CD4-positive, alpha-beta T cell treated with Interleukin-21 for 1 hour (primary cell): ENCODE measurements at regions not wholly inside any gene's neighbourhood (a gene's known extent, or its start where the extent isn't known, plus 50 kb on each side); places are given as distances from the start of the nearest gene placed in this dataset.
"Not testable (repeated sequence)": the region's sequence is repeated elsewhere in the genome, so short reads cannot be mapped to it uniquely, and the experiment has no call there.

Experiments used
- DNase-seq: peaks from one replicate; pipeline ENCODE4 v3.0.0-alpha.2; 2020

DNA sequence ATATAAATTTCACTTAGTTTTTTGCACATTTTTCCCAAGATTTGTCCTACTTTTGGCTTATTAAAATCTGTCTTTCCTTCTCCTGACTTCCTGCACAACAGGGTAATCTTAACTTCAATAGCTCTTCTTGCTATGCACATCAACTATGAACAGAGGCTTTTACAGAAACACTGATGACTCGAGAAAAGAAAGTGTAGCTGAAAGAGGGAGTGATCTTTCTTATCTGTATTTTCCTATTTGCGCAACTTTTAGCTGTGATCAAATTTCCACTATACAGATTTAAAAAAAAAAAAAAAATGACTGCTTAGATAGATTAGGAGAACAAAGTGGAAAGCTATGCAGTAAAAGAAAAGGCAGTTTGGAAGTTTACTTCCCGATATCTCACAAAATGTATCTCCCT, 406.9 kb downstream of the LIG4 start:
- no peak for DNase-seq

DNA sequence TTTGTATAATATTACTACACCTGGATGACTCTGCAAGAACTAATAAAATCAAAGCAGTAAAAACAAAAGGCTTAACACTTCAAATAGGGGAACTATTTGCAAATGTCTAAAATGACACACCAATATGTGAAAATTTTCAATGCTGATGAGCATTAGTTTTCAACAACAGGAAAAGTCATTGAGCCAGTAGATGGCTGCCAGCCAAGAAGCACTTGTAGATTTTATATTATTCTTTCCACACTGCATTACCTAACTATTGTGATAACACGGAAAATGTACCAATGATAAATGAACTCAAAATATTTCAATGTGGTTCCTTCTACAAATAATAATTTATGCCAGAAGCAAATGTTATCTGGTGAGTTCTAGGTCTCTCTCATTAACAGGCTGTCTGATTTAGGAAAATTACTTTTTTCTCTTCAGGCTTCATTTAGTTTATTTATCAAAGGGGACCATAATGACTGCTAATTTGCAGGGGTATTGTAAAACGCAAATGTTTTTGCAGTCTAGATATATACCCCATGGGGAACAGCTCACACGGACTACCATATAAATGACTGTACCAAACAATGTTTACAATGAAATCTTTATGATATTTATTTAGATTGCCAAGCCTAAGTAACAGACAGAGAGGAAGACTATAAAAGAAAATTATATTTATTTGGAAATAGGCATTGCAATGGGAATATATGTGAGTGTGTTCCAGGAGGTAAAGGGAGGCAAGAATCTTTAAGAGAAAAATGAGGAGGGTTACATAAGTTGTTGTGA, 407.8 kb downstream of the LIG4 start:
- DNase-seq, result no peak

DNA sequence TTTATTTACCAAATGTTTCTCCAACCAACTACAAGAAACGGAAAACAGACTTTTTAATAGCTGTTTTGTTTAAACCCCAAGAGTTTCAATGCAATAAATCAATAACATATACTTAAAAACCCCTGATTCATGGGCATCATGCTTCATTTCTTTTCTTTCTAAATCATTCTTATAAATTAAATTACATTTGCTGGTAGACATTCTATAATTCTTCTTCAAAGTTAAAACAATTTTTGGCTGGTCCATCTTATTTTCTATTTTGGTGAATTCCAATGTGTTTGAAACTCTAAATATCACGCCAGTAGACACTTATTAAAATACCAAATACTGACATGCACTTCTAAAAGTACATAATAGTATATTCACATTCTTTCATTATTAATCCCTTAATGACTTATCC, 408.6 kb downstream of the LIG4 start:
- no peak for DNase-seq

DNA sequence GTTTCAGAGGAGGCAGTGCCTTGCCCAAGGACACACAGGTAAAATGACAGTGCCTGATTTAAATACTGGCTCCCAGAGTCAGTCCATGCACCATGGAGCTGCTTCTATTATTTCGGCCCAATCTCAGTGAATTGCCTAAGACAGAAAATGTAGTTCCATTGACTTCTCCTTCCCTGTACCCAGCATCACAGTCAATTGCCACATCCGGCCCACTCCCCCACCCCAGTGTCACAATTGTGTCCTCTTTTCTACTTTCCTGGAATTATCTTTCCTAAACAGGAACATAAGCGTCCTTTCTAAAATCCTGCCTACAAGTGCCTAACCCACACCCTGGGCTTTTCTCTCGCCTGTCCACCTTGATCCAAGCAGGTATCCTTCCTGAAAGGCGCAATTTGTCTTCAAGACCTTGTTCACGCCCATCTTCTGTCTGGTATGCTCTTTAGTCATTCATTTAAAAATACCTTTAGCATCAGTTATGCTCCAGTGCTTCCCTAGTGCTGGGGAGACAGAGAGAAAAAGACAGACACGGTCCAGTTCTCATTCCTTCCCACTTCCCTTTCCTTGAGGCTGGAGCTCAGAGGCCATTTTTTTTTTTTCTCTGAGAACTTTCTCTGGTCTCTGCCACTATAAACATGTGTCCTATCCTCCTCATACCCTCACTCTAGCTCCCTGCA, 411.4 kb downstream of the LIG4 start:
- DNase-seq, result no peak

DNA sequence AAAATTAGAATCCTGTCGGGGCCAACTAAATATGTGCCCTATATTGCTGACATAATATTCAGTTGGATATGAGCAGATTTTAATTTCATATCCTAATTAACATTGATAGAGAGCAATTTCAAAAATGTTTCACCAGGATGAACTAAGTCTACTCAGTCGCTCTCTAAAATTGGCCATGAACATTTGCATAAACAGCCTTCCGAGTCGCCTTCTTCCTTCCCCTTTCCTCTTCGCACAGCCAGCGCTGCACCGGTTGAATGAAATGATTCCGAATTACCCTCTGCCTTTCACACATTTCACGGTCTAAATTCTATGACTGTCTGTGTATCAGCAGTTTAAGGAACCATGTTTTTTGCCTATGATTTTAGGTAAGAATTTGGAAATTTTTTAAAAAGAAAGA, 413.7 kb downstream of the LIG4 start:
- no peak for DNase-seq

DNA sequence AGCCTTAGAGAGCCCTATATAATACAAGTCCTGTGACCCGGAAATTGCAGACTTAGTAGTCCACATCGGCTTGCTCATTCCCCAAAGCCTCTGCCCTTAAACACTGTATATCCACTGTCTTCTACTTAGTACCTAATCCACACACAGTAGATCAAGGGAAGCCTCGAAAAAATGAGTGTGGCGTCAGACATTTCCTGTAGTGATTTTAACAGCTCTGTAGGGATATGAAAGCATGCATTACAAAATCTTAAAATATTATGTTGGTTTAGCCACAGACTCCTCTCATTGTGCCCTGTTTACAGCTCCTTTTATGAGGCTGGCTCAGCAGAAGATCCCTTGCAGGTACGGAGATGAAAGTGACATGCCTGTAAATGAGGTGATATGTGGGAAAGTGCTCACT, 416.3 kb downstream of the LIG4 start:
- no peak for DNase-seq

DNA sequence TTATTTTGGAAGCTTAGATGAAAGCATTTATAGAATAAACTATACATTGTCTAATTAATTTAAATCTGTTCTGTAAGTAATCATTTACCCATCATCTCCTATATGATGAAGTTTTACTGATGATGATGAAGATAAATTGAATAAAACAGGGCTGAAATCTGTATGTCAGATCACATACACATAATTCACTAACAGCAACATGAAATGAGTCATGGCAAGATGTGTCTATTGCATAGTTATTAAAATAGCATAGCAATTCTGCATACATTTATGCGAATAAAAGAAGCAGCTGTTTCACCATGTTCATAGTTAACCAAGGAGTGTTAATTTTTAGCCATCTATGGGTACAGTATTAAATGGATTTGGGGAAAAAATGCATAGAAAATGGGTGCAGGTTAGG, 424.9 kb downstream of the LIG4 start:
- no peak for DNase-seq

DNA sequence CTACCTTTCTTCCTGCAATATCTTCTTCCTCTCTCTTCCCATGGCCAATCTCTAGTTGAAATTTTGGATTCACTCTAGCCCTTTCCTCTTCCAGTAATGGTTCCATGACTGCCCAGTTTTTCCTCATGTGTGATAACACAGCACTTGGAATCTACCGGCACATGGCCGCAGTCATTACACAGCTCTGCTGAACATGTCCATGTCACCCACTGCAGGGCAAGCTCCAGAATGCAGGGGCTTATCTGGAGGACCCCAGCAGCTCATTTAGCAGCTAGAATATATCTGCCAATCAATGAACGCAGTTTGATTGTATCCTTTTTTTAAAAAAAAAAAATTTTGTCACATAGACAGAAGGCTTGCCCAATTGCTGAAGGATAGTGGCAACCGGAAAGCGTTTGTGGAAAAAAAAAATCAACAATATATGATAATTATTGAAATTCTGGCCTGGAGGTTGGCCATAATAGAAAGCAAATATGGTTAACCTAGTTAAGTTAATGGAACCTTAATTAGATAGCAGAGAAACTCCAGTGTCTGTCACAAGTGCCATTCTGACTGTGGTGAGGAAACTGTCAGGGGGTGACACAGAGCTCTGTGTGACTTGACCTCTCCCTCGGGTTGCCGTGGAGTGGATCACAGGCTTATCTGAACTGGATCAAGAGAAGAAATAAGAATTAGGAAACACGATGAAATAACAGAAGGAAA, 426.7 kb downstream of the LIG4 start:
- DNase-seq, result no peak

DNA sequence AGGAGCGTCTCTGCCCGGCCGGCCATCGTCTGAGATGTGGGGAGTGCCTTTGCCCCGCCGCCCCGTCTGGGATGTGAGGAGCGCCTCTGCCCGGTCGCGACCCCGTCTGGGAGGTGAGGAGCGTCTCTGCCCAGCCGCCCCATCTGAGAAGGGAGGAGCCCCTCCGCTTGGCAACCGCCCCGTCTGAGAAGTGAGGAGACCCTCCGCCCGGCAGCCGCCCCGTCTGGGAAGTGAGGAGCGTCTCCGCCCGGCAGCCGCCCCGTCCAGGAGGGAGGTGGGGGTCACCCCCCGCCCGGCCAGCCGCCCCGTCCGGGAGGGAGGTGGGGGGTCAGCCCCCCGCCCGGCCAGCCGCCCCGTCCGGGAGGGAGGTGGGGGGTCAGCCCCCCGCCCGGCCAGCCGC, 432.7 kb downstream of the LIG4 start:
- not testable (repeated sequence) for DNase-seq

DNA sequence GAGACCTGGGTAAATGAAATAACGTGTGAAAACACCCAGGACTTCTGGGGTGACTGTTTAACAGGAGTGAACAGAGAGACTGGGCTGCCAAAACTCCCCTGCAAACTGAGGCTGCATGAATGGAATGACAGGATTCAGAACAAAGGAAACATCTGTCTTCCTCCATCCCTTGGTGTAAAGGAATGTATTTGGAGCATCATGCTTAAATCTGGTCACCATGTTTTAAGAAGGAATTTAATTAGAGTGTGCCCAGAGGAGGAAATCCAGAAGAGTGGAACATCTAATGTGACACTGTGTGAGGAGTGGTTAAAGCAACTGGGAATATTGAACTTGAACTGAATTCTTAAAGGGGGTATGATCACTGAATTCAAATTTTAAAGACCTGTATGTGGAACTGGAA, 437.2 kb downstream of the LIG4 start:
- no peak for DNase-seq

DNA sequence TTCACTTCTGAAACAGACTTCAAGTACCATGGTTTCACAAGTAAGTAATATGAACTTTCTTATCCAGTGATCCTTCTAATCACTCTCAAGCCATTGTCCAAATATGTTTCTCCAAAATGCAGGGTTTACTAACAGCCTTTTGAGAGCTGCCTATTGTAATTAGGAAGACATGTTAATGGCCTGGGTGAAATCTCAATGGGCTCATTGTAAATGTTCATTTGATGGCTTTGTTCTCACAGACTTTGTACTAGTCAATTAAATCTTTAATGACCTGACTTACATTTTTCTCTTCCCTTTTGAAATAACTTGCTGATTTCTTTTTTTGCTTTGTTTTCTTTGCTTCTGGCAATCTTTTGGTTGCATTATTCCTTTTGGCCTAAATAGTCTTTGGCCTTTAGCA, 444.8 kb downstream of the LIG4 start:
- DNase-seq, result no peak

DNA sequence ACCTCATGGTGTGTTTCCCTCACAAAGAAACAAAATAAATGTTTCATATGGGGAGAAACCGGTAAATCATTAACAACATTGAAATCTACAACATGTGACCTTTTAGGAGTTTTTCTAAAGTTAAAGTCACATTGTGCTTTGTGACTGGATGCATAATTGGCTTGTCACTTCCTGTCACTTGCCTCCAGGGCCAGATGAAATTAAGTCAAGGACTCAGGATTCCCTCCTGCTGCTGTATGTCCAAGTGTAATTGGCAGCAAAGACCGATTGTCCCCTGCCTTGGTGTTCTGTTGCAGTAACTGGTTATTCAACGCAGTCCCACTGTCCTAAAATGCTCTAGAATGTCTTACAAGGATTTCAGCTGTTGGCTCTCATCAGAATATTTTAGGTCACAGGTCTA, 448.2 kb downstream of the LIG4 start:
- no peak for DNase-seq

DNA sequence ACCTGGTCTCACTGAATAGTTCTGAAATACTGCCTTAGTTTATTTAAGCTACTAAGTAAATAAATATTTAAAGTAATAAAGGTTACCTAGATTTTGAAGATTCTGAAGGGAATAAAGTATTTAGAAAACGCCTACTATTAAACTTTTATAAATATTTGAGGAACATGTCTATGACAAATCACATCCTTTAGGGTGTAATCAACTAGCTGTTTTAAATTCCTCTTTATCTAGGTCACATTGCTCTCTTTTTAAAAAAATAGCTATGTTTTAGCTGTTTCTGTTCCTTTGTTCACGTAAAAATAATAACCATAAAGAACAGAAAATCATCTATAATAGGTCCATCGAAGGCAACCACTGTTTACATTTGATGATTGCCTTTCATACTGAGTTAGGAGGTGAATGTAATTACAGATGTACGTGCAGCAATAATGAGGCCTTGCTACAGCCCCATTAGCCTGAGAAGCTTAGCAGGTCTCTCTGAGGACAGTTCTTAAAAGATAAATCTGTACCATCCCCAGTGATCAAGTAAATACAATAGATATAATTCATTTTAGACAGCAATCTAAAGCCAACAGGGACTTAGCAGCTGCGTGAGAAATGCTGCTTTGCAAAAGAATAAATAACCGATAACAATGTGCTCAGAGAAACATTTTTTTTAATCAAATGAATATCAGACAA, 449.5 kb downstream of the LIG4 start:
- DNase-seq, result no peak

DNA sequence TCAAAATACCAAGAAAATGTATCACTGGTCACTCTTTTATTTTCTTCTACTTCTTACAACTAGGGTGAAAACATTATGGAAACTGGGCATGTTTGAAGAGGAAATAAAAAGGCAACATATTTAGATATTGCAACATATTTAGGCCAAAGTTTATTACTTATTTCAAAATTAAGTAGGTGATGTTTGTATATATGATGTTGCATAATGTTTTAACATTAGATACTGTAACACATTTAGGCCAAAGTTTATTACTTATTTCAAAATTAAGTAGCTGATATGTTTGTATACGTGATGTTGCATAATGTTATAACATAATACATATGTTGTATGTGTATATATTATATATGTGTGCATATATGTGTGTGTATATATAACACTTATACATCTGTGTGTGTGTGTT, 451.3 kb downstream of the LIG4 start:
- no peak for DNase-seq

DNA sequence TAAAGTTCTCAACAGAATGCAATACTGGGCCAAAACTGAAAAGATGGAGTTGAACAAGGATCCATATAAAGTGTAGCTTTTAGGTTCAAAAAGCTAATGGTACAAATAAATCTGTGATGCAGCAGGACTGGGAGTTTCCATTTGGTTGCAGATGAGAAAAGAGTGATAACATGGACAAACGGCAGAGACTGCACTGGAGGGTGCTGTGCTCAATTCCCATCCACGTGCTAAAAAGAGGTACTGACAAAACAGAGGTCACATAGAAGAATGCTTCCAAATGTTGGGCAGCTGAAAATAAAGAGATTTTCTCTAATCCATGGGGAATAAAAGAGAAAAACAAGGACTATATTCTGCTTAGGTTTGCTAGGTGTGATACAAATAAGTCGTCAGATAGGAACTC, 461.6 kb downstream of the LIG4 start:
- DNase-seq, result no peak

DNA sequence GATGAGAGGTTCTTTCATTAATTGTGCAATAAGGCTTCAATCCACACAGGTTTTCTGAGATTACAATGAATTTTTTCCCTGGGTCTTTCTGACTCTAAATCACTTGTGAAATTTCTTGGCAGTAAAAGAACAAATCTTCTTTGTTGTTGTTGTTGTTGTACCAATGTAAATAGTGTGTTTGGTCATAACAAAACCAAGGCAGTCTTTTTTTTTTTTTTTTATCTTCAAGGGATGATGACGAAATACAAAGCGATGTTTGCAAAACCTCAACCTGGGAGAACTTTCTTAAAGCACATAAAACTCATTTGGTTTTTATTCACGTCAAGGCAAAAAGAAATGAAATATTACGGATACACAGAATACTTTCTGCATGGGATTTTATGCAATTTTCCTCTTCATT, 462.0 kb downstream of the LIG4 start:
- no peak for DNase-seq

DNA sequence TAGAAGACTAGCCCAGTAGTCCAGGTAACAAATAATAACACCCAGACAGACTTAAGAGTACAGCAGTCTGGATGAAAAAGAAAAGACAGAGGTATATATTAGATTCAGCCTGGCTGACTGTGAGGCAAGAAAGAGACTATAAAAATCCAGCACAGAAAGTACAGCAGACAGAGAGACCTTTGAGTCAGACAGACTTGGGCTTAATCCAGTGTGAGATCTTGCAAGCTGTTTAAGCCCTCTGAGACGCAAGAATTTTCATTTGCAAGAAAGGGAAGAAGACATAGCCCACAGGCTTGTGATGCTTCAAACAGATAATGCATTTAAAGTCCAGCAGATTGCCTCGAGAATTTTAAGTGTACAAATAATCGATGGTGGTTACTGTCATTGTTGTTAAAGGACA, 471.4 kb downstream of the LIG4 start:
- no peak for DNase-seq

DNA sequence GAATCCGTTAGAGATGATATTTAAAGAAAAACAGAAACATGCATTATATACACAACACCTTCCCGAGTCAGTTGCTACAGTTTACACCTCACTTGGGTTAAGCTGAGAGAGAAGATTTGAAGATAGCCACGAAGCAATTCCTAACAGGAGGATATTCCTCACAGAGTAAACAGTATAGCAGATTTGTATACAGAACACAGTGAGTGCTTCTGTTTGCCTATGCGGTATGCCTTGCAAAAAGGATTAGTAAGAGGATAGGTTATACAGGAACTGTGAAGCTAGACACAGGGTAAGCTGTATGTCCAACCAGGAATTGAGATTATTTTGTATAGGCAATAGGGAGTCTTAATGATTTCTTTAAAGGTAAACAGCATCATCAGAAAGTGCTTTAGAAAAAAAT, 471.8 kb downstream of the LIG4 start:
- DNase-seq, result no peak

DNA sequence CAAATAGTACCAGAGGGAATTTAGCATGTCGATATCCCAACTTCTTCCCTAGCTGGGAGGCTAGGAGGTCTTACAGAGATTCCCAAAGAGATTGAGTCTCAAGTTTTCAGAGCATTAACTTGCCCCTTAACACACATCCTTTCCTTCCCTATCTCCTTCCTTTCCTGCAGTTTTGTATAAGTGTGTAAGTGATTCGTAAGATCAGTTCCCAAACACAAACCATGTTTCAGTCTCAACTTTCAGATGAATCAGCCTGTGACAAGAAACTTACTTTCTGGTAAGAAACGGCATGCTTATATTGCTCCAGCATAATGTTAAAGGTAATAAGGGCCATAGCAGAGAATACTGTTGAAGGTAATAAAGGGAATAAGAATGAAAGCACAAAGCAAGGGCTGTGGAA, 472.2 kb downstream of the LIG4 start:
- no peak for DNase-seq

DNA sequence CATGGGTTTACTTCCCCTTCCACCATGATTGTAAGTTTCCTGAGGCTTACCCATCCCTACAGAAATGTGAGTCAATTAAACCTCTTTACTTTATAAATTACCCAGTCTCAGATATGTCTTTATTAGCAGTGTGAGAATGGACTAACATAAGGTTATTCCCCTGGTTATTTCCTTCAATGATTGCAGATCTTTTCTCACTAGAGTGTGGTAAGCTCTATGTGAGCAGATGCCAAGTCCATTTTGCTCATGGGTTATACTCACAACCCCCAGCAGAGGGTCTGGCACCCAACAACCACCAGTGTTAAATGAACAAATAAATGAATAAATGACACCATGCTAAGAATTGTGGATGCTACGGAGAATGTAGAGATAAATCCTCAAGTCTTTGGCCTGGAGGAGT, 472.8 kb downstream of the LIG4 start:
- no peak for DNase-seq

DNA sequence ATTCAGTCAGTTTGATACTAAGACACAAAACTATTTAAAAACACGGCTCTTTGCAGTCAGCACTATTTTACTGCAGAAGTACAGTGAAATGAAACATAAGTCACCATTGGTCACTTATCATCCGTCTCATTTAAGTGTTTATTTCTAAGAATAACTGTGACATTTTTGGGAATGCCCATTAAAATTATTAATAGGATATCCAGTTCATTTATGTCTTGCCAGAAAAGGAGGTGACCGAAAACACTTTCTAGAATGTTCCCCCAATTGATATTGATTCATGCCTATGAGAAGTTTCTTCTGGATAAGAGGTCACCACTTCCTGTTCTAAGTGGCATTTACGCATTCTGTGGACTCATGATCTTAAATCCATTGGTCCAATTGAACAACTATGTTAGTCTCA, 477.3 kb downstream of the LIG4 start:
- DNase-seq, result no peak

DNA sequence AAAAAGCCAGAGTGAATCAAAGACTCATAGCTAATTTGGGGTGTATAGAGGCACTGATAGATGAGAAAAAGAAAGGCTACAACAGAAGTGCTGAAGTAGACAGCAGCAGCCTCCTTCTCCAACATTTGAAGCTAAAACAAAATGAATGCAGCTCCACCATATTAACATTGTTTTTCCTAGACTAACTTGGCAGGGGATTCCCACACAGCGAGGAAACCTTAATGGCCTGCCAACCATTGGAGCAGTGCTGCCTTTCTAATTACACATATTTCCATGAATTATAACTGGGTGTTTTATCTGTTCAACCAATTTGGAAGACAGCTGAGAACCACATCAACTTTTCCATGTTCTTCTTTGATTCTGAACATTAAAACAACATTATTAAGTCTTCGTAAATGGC, 478.6 kb downstream of the LIG4 start:
- no peak for DNase-seq

DNA sequence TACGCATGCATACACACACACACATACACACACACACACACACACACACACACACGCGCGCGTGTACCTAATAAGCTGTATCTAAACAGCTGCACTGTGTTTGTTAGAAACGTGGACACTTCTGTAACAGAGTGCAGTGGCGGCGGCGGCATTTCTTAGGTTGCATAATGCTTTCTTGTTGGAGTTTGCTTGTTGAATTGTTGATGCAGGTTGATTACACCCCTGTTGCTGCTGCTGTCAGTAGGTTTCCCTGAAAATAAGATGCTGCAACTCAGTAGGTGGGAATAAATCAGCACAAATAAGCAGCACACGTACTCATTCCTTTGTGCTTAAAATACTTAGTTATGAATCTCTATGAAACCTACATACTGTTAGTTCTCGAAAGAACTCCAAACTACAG, 479.2 kb downstream of the LIG4 start:
- no peak for DNase-seq
